HG03378 (cell line): ENCODE measurements at regions not wholly inside any gene's neighbourhood (a gene's known extent, or its start where the extent isn't known, plus 50 kb on each side); places are given as distances from the start of the nearest gene placed in this dataset.

Source experiments
- ATAC-seq: cut with Tn5 transposase; IDR thresholded peaks from one replicate; pipeline ENCODE4 v1.9.1; 2021; ENCODE audit warnings: mild to moderate bottlenecking, moderate library complexity; ENCODE audit not compliant: unreplicated experiment

- ATAC-seq = no peak
These were observed 351.9 kb downstream of the C16orf95 start for GRCh38 chr16:86965331-86965730.

- no peak for ATAC-seq
These were observed 351.2 kb downstream of the C16orf95 start for GRCh38 chr16:86965840-86966550.

- no peak for ATAC-seq
These were observed 350.4 kb downstream of the C16orf95 start for GRCh38 chr16:86966777-86967176.

GRCh38 chr16:86968866-86969265, 348.3 kb downstream of the C16orf95 start:
- ATAC-seq = no peak

GRCh38 chr16:86969716-86970115, 347.5 kb downstream of the C16orf95 start:
- ATAC-seq = no peak

GRCh38 chr16:86970279-86970678, 346.9 kb downstream of the C16orf95 start:
- ATAC-seq = no peak

- ATAC-seq = no peak
These were observed 346.5 kb downstream of the C16orf95 start for GRCh38 chr16:86970726-86971125.

GRCh38 chr16:86971251-86971650, 345.9 kb downstream of the C16orf95 start:
- no peak for ATAC-seq

- no peak for ATAC-seq
These were observed 343.1 kb downstream of the C16orf95 start for GRCh38 chr16:86974120-86974519.

- no peak for ATAC-seq
These were observed 341.7 kb downstream of the C16orf95 start for GRCh38 chr16:86975445-86975844.

- ATAC-seq = no peak
These were observed 340.0 kb downstream of the C16orf95 start for GRCh38 chr16:86977076-86977676.

GRCh38 chr16:86978445-86979030, 338.7 kb downstream of the C16orf95 start:
- no peak for ATAC-seq

- ATAC-seq = no peak
These were observed 338.1 kb downstream of the C16orf95 start for GRCh38 chr16:86979061-86979460.

- no peak for ATAC-seq
These were observed 337.1 kb downstream of the C16orf95 start for GRCh38 chr16:86979984-86980553.

- ATAC-seq = no peak
These were observed 336.5 kb downstream of the C16orf95 start for GRCh38 chr16:86980644-86981043.

GRCh38 chr16:86982347-86982596, 334.9 kb downstream of the C16orf95 start:
- no peak for ATAC-seq

GRCh38 chr16:86982912-86983311, 334.3 kb downstream of the C16orf95 start:
- ATAC-seq = no peak

- ATAC-seq = no peak
These were observed 333.6 kb downstream of the C16orf95 start for GRCh38 chr16:86983621-86984020.

GRCh38 chr16:86984343-86984742, 332.8 kb downstream of the C16orf95 start:
- no peak for ATAC-seq

GRCh38 chr16:86984991-86985647, 332.1 kb downstream of the C16orf95 start:
- no peak for ATAC-seq

- no peak for ATAC-seq
These were observed 331.6 kb downstream of the C16orf95 start for GRCh38 chr16:86985648-86986015.

GRCh38 chr16:86986136-86986535, 331.1 kb downstream of the C16orf95 start:
- no peak for ATAC-seq
